HG03196 (cell line): ENCODE measurements at regions not wholly inside any gene's neighbourhood (a gene's known extent, or its start where the extent isn't known, plus 50 kb on each side); places are given as distances from the start of the nearest gene placed in this dataset.
"Not testable (repeated sequence)": the region's sequence is repeated elsewhere in the genome, so short reads cannot be mapped to it uniquely, and the experiment has no call there.

Experiments
- ATAC-seq: cut with Tn5 transposase; IDR thresholded peaks from one replicate; pipeline ENCODE4 v1.9.1; 2021; ENCODE audit not compliant: unreplicated experiment

DNA sequence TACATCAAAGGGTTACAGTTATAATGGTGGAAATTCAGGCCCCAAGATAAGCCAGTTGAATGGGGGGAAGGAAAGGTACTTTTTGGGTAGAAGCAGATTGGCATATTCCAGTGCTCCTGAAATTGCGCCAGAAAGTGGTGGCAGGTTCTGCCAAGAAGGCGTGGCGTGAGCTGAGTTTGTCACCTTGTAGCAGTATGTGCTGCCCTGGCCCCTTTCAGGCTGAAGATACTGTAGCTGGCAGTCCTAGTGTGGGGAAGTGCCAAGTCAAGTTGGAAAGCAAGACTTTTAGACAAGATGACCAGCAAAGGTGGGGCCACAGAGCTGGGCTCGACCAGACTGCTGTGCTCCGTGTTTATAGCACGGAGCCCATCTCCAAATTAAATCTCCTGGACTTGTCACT, 133.6 kb upstream of the GLRA1 start:
- ATAC-seq = no peak

DNA sequence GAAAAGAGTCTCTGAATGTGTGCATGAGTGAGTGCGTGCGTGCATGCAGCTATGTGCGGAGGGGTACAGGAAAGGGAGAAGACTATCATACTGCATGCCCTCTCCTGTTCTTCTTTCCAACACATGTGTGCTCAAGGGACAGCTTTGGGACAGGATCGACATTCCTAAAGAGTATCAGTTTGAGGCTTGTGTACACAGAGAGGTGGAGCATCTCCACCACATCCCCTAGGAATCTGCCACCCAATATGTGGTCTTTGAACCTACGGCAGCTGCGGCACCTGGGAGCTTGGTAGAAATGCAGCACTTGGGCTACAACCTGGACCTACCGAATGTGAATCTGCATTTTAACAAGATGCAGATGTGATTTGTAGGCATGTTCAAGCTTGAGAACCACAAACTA, 132.3 kb upstream of the GLRA1 start:
- ATAC-seq = no peak

DNA sequence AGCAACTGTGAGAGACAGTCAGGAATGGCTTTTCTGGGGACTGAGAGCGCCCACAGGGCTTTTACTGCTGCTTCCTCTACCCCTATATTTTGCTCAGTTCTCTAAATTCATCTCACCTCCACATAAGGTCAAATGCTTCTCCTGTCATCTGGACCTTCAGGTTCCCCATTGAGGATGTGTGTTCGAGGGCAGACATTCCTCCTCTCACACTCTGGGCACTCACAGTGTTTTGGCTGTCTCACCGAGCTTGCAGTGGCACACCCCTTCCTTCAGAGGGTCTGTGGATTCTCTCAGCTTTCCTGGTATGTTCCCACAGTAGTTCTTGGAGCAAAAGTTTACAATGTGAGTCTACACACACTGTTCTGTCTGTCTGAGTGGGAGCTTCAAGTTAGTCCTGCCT, 127.8 kb upstream of the GLRA1 start:
- ATAC-seq = no peak

DNA sequence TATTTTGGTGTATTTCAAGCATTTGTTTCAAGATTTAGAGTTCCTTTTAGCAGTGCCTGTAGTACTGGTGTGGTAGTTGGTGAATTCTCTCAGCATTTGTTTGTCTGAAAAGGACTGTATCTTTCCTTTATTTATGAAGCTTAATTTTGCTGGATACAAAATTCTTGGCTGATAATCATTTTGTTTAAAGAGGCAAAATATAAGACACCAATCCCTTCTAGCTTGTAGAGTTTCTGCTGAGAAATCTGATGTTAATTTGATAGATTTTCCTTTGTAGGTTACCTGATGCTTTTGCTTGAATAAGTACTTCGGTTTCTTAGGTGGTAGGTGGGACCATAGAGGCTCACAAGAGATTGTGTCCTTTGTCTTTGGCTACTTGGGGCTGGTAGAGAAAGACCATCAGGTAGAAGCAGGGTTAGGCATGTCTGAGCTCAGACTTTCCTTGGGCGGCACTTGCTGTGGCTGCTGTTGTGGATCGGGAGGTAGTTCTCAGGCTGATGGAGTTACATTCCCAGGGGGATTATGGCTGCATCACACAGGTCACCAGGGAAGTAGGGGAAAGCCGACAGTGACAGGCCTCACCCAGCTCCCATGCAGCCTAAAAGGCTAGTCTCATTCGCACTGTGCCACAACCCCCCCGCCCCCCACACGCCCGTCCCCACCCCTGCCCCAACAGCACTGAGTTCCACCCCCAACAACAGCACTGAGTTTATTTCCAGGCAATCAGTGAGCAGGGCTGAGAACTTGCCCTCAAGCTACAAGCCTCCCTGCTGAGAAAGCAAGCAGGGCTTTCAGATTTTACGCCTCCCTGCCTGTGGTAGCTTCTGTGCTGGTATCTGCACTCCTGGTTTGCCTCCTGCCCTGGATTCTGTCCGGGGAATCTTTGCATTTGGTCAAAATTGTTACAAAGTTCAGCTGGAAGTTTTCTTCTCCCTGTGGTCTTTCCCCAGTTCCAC, 127.1 kb upstream of the GLRA1 start:
- no peak for ATAC-seq

DNA sequence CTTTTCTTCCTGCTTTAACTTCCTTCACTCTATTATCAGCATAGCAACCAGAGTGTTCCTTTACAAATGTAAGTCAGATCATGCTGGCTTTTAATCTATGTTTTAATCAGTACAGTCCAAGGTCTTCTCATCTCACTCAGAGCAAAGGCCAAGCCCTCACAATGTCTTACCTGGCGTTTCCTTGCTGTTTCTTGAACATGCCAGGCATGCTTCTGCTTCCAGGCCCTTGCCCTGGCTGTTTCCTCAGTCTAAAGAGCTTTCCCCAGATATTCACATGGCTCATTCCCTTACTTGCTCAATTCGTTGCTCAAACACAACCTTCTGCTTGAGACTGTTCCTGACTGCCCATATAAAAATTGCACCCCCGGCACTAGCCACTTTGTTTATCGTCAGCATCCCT, 121.7 kb upstream of the GLRA1 start:
- ATAC-seq = no peak

DNA sequence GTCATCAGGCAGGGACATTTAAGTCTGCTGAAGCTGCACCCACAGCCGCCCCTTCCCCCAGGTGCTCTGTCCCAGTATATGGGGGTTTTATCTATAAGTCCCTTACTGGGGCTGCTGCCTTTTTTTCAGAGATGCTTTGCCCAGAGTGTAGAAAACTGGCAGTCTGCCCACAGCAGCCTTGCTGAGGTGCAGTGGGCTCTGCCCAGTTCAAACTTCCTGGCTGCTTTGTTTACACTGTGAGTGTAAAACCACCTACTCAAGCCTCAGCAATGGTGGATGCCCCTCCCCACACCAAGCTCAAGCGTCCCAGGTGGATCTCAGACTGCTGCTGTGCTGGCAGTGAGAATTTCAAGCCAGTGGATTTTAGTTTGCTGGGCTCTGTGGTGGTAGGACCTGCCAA, 114.2 kb upstream of the GLRA1 start:
- ATAC-seq = not testable (repeated sequence)

DNA sequence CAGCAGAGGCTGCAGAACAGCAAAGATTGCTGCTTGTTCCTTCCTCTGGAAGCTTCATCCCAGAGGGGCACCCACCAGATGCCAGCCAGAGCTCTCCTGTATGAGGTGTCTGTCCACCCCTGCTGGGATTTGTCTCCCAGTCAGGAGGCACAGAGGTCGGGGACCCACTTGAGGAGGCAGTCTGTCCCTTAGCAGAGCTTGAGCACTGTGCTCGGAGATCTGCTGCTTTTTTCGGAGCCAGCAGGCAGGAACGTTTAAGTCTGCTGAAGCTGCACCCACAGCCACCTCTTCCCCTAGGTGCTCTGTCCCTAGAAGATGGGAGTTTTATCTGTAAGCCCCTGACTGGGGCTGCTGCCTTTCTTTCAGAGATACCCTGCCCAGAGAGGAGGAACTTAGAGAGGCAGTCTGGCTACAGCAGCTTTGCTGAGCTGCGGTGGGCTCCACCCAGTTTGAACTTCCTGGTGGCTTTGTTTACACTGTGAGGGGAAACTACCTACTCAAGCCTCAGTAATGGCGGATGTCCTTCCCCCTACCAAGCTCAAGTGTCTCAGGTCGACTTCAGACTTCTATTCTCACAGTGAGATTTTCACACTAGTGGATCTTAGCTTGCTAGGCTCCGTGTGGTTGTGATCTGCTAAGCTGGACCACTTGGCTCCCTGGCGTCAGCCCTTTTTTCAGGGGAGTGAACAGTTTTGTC, 101.8 kb upstream of the GLRA1 start:
- ATAC-seq = not testable (repeated sequence)

DNA sequence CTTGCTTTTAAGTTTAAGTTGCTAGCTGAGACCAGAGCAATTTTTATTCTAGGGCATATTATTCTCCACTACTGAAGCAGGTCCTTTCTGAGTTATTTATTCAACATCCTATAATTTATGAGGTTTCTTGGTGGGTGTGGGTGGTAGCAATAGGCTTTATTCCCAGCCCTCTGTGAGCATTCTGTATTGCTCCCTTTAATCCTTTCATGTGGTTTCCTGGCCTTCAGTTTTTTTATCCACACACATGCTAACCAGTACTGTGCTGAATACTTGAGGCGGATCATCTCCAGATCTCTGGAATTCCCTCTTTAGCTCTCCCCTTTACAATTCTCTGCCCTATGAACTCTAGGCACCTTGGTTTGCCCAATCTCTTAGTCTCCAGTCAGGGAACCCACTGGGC, 91.8 kb upstream of the GLRA1 start:
- no peak for ATAC-seq

DNA sequence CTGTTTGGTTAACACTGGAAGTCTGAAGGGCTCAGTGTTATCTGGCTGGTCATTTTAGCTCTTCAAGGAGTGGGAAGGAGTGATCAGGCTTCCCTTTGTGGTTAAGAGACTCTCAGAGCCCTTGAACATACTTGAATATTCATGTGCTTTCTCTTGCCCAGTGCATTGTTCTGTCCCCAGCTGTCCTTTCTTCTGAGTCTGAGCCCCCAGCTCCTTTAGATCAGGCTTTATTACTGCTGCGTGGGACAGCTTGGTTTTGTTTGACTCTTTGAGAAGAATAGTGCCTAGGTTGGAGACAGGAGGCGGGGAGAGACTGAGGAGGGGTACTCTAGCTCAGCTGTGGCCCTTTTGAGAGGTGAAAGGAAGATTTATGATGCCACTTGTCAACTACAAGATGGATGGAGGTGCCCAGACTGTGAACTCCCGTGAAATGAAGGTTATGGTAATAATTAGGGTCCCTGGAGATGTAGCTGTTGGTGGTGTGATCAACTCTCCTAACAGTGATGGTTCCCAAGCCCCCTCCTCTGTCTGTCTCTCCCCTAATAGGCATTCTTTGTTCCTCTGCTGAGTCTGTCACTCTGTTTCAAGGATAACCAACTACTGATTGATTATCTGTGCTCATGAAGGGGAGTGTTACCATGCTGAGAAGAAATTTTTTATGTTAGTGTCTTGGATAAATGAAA, 83.1 kb upstream of the GLRA1 start:
- ATAC-seq = no peak

DNA sequence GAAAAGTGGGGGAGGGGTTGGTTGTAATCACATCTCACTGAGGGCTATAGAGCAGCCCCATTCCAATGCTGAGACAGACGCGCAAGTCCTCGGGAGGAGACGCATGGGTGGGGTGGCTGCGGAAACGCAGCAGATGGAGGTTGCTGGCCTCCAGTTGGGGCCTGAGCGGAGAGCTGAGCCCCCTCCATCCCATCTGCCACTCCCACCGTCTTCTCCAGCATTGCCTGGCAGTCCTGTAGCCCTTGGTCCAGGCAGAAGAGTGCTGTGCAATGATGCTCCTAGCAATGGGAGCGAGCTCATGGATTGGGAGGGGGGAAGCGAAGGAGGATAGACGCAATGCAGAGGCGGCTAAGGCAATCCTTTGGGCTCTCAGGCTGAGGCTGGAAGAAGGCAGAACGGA, 79.4 kb upstream of the GLRA1 start:
- no peak for ATAC-seq
